Testis (tissue), 2 donors: ENCODE measurements at regions not wholly inside any gene's neighbourhood (a gene's known extent, or its start where the extent isn't known, plus 50 kb on each side); places are given as distances from the start of the nearest gene placed in this dataset.

ENCODE experiments used
- DNase-seq: peaks from one replicate; pipeline ENCODE4 v3.0.0-alpha.2; 2019
- H3K27ac ChIP-seq, 2 donors: fragments of 200-600 bp; sonication (generic); one replicate each; pipeline ENCODE4 v1.5.1; 2019
- H3K27me3 ChIP-seq: fragments of 200-600 bp; sonication (generic); one replicate; pipeline ENCODE4 v1.5.1; 2019
- H3K36me3 ChIP-seq: fragments of 200-600 bp; sonication (generic); one replicate; pipeline ENCODE4 v1.5.1; 2017; ENCODE audit warnings: low read depth; ENCODE audit errors: missing control alignments
- H3K4me1 ChIP-seq: fragments of 200-600 bp; sonication (generic); one replicate; pipeline ENCODE4 v1.5.1; 2019
- H3K4me3 ChIP-seq, 2 donors: fragments of 200-600 bp; sonication (generic); one replicate each; pipeline ENCODE4 v1.5.1; 2017 to 2019
- H3K9me3 ChIP-seq: fragments of 200-600 bp; sonication (generic); one replicate; pipeline ENCODE4 v1.5.1; 2017
- CTCF ChIP-seq, 3 experiments: fragments of 450-650 bp in 2 of 3; fragments of 200-600 bp in 1 of 3; sonication (generic) in 1 of 3; IDR thresholded peaks; one replicate each; pipeline ENCODE4 v1.5.1; 2016 to 2019; ENCODE audit warnings: antibody characterized with exemption in 3 of 3, mild to moderate bottlenecking in 2 of 3, moderate library complexity in 1 of 3
- POLR2A ChIP-seq: fragments of 450-650 bp; IDR thresholded peaks from one replicate; pipeline ENCODE4 v1.6.1; 2017; ENCODE audit warnings: antibody characterized with exemption, mild to moderate bottlenecking, moderate library complexity
- WGBS, 2 donors: methylation state at CpG; one replicate each; pipeline ENCODE4 v1.1.5; 2018; 5-methylcytosine and 5-hydroxymethylcytosine counted together
- intact Hi-C: fragments of 100-400 bp; cut with DNase I; formaldehyde crosslinking; loops from one replicate; pipeline ENCODE4 v1.15.1; 2023; ENCODE audit warnings: low total_unique reads

DNA sequence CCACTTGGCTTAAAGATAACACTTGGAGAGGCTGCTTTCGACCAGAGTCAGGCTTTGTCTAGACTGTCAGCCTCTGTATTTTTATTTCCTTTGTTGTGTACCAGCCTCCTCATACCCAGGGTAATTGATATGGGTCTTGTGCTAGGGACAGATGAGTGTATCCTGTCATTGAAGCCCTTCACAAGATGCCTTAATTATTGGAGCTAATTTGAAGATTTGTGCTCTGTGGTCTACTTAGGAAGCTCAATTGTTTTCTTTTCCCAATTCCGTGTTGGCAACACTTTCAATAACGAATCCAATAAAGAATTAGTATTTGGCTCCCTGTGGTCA is 60.5 kb upstream of the DPH6 start:
- 44 to 49% methylated on average over 3 of the region's 3 CpGs for WGBS, 2 donors
- no peaks in the 10 kb centered on the region for H3K9me3 ChIP-seq
- no peak for DNase-seq
- H3K27ac ChIP-seq = no peak overlapping the region
- H3K36me3 ChIP-seq = no peaks in the 10 kb centered on the region
- H3K27me3 ChIP-seq = no peaks in the 10 kb centered on the region
- no peak overlapping the region for H3K4me3 ChIP-seq
- TF ChIP-seq POLR2A (no peak), CTCF (IDR thresholded peaks at IDR 0.05) (no peak)
- H3K4me1 ChIP-seq = no peaks in the 10 kb centered on the region
- intact Hi-C loops = no loop called here

DNA sequence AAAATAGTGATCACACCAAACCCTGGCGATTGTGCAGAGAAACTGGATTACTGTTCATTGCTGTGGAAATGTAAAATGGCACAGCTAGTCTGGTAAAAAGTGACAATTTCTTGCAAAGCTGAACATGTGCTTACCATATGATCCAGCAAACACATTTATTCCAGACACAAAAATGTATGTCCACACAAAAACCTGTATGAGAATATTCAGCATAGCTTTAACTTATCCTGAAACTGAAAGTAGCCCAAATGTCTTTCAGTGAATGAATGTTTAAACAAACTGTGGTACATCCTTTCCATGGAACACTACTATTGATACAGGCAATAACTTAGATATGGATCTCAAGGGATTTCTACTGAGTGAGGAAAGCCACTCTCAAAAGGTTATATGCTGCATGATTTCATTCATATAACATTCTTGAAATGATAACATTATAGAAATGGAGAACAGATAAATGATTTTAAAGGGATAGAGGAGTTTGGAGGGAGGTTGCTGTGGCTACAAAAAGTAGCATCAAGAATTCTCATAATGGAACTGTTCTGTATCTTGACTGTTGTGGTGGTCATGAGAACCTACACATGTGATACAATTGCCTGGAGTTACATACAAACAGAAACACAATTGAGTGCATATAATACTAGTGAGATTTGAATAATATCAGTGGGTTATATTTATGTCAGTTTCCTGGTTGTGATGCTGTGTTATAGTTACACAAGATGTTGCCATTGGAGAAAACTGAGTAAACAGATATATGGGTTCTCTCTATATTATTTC is 70.7 kb upstream of the DPH6 start:
- Histone ChIP-seq H3K4me3 (no peak overlapping the region), H3K4me1 (peaks cover 4% of the 10 kb centered on the region), H3K27me3 (no peaks in the 10 kb centered on the region), H3K36me3 (no peaks in the 10 kb centered on the region), H3K27ac (no peak overlapping the region), H3K9me3 (no peaks in the 10 kb centered on the region)
- WGBS, 2 donors = 89 to 100% methylated on average over 1 of the region's 1 CpG
- DNase-seq = no peak
- no peak for TF ChIP-seq CTCF (IDR thresholded peaks at IDR 0.05)
- TF ChIP-seq POLR2A = no peak
- intact Hi-C loops = no loop called here

DNA sequence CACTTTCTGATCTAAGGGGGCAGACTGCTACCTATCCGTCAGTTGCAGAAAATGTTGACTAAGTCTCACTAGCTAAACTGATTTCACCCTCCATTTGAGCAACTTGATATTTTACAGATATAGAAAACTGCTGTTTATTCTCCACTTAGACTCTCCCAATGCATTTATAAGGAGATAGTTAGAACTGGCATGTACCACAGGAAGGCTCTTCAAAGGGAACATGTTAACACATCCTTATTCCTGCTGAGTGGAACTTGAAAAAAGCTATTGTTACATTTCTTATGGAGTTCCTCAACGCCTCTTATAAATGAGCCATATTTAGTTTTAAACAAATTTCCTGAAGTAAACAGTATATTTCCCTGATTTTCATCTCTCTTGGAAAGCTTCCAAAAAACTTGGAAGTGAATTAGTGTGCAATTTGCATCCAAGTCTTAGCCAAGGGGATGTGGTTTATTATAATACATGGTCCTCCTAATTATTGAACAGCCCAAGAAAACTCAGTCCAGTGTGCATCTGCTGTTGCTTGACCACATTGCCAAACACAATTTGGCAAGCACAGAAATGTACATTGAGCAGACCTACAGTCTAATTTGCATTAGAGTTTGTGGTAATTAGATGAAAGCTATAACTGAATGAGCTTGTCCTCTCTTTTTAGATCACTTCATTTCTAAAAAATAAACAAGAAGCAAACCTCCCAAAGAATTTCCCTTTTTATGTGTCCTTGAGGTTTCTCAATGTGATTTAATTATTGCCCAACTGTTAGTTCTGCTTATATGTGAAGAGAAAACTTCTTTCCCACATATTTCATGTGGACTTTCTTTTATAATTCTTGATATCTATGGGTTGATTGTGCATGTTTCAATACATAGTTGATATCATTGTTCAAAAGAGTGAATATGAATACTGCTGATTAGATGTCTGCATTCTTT is 72.6 kb upstream of the DPH6 start:
- H3K4me1 ChIP-seq = peaks cover 4% of the 10 kb centered on the region
- no peaks in the 10 kb centered on the region for H3K9me3 ChIP-seq
- 63 to 69% methylated on average over 2 of the region's 2 CpGs for WGBS, 2 donors
- no peak for DNase-seq
- TF ChIP-seq CTCF (IDR thresholded peaks at IDR 0.05) = no peak
- no peak for TF ChIP-seq POLR2A
- H3K27ac ChIP-seq = no peak overlapping the region
- no peaks in the 10 kb centered on the region for H3K36me3 ChIP-seq
- intact Hi-C loops = no loop called here
- no peaks in the 10 kb centered on the region for H3K27me3 ChIP-seq
- H3K4me3 ChIP-seq = no peak overlapping the region

DNA sequence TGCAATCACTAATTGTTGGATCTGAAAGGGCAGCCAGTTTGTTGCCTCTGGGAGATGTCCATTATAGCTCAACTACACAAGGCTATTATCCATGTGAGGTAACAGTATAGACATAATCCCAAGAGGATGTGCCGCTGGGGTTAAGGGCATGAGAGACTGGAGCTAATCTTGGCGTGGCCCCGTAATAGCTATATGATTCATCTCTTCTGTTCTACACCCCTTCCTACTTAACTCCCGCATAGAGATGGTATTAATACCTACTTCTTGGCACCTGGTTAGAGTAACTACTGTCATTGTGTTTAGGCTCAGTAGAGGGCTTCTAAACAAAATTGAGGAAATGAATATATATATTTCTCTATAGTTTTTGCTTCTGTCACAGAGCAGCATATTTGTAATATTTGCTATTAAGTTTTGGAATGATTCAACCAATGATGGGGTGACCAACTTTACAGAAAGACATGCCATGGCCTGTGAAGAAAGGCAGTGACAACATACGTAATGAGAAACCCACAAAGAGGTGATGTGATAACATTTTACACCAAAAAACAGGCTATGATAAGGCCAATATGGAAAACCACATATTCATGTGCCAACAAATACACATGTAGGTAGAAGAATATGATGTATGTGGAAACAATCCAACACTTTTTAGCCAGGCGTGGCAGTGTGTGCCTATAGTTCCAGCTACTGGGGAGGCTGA is 76.8 kb upstream of the DPH6 start:
- DNase-seq = no peak
- no peak overlapping the region for H3K4me3 ChIP-seq
- TF ChIP-seq CTCF (IDR thresholded peaks at IDR 0.05) (no peak), POLR2A (no peak)
- WGBS, 2 donors = 93 to 95% methylated on average over 6 of the region's 6 CpGs
- H3K36me3 ChIP-seq = no peaks in the 10 kb centered on the region
- intact Hi-C loops = no loop called here
- no peaks in the 10 kb centered on the region for H3K9me3 ChIP-seq
- H3K27ac ChIP-seq = no peak overlapping the region
- H3K27me3 ChIP-seq = no peaks in the 10 kb centered on the region
- peaks cover 4% of the 10 kb centered on the region for H3K4me1 ChIP-seq
